ENCODE measurements at regions not wholly inside any gene's neighbourhood (a gene's known extent, or its start where the extent isn't known, plus 50 kb on each side); places are given as distances from the start of the nearest gene placed in this dataset.

DNA sequence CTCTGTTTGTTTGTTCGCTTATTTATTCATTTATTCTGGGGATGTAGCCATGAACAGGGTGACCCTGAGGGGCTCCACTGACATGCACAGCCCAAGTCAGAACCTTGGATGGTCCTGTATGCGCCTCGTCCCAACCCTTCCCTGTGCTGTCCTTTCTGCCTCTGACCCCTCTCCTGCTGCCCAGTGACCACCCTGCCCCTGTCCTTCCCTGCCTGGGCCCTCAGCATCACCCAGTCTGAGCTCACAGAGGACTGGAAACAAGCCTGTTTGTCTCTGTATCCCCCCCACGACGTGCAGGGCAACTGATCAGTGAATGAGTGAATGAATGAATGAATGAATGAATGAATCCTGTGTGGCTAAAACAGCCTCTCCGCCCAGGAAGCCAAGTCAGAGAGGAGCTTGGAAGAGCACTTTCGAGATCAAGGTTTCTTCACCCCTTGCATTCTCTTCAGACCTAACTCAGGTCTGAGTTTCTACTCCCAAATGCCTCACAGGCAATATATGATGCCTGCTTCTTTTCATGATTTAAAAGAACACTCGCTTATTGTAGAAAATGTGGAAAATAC lies 157.7 kb downstream of the SMAD6 start:
- Histone ChIP-seq H3K27ac (no peak overlapping the region), H3K27me3 (no peaks in the 10 kb centered on the region), H3K36me3 (no peaks in the 10 kb centered on the region), H3K9me3 (no peaks in the 10 kb centered on the region), H3K9ac (ENCODE audit: low read depth in 2 of 2, low read length in 2 of 2) (no peak overlapping the region), H3K4me1 (no peaks in the 10 kb centered on the region), H3K4me3 (no peak overlapping the region)
- intact Hi-C loops (cut with DNase I), result no loop called here
- DNase-seq, result peak; percentile 11
- no peak for TF ChIP-seq CTCF (IDR thresholded peaks at IDR 0.05)

DNA sequence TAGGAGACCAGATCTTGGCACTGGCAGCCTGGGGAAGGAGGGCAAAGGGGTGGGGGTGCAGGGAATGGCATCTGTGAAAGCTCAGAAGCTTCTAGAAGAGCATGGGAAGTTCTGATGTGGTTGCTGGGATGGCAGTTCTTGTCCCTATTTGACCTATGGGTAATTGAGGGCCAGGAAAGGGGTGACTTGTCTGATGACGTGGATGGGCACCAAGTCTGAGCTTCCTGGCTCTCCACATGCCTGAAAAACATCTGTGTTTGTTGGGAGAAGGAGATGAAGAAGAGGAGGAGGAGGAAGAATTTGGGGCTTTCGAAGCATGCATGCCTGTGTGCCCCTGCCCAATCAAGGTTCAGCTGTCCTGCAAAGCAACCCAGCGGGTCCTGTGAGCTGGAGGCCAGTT lies 158.8 kb downstream of the SMAD6 start:
- Histone ChIP-seq H3K9ac (ENCODE audit: low read depth in 2 of 2, low read length in 2 of 2) (no peak overlapping the region), H3K4me1 (no peaks in the 10 kb centered on the region), H3K9me3 (no peaks in the 10 kb centered on the region), H3K27ac (no peak overlapping the region), H3K27me3 (no peaks in the 10 kb centered on the region), H3K4me3 (no peak overlapping the region), H3K36me3 (no peaks in the 10 kb centered on the region)
- TF ChIP-seq CTCF (IDR thresholded peaks at IDR 0.05), result no peak
- intact Hi-C loops (cut with DNase I), result no loop called here
- peak; percentile 9 for DNase-seq

DNA sequence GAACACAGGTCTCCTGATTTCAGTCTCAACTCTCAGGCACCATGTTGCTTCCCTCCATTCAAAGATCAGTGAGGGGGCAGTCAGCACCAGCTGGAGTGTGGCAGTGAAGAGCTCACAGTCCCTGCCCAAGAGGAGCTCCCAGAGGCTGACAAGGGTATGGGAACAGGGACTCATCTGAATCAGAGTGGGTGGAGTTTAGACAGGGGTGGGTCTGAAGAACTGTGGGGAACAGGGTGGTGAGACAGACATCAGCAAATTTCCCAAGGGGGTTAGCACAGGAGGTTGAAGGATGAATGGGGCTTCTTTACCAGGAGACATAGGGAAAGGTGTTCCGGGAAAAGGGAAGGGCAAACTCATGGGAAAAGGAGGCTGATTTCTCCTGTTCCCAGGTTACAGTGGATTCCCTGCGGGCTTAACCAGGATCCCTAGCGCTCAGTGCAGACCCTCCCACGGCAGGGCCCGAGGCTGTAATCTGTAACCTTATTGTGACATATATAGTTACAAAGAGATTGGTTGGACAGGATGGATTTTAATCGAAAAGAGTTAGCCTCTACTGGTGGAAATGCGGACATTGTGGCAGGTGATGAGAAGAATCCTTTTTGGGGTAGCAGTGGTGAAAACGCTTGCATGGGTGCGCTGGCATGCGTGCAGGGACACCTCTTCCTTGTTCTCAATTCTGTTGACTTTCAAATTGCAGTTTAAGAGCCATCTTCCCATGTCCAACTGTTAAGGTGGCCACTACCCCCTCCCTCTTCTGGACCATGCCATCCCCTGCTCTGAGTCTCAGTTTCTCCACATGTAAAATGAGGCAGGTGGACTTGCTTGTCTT lies 160.3 kb downstream of the SMAD6 start:
- peak; percentile 14 for DNase-seq

DNA sequence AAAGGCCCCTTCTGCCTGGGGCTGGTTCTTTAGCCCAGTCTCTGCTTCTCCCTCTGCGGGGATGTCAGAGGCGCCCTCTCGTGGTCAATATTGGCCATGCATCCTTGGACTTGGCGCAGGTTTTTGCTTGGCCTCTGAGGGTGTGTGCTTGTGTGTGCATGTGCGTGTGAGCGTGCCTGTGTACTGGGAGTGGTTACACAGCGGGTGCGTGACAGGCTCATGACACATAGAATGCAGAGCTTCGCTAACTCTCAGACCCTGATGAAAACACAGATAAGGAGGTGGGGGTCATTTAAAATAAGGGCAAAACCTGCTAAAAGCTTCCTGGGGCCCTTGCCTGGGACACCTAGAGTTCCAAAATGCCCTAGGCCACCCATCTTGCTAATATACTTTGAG lies 160.9 kb downstream of the SMAD6 start:
- no peaks in the 10 kb centered on the region for H3K4me1 ChIP-seq
- H3K27me3 ChIP-seq, result no peaks in the 10 kb centered on the region
- intact Hi-C loops (cut with DNase I), result no loop called here
- no peaks in the 10 kb centered on the region for H3K9me3 ChIP-seq
- no peaks in the 10 kb centered on the region for H3K36me3 ChIP-seq
- peak; percentile 88 for DNase-seq
- H3K4me3 ChIP-seq, result no peak overlapping the region
- TF ChIP-seq CTCF (IDR thresholded peaks at IDR 0.05), result peak; percentile 93
- no peak overlapping the region for H3K9ac ChIP-seq (ENCODE audit: low read depth in 2 of 2, low read length in 2 of 2)
- H3K27ac ChIP-seq, result no peak overlapping the region

More for the DNA sequence above, 160.3 kb downstream of the SMAD6 start:
- Histone ChIP-seq H3K27me3 (no peaks in the 10 kb centered on the region), H3K27ac (no peak overlapping the region), H3K9me3 (no peaks in the 10 kb centered on the region), H3K4me3 (no peak overlapping the region), H3K4me1 (no peaks in the 10 kb centered on the region), H3K9ac (ENCODE audit: low read depth in 2 of 2, low read length in 2 of 2) (no peak overlapping the region), H3K36me3 (no peaks in the 10 kb centered on the region)
- no peak for TF ChIP-seq CTCF (IDR thresholded peaks at IDR 0.05)
- intact Hi-C loops (cut with DNase I), result no loop called here

GRCh38 chr15:66863390-66864085 lies 161.5 kb downstream of the SMAD6 start:
- H3K9me3 ChIP-seq, result no peaks in the 10 kb centered on the region
- no peak overlapping the region for H3K4me3 ChIP-seq
- no peaks in the 10 kb centered on the region for H3K4me1 ChIP-seq
- H3K9ac ChIP-seq (ENCODE audit: low read depth in 2 of 2, low read length in 2 of 2), result no peak overlapping the region
- TF ChIP-seq CTCF (IDR thresholded peaks at IDR 0.05), result no peak
- H3K27me3 ChIP-seq, result no peaks in the 10 kb centered on the region
- intact Hi-C loops (cut with DNase I), result no loop called here
- H3K36me3 ChIP-seq, result no peaks in the 10 kb centered on the region
- peak; percentile 11 for DNase-seq
- H3K27ac ChIP-seq, result no peak overlapping the region
